Iris pigment epithelial cell (primary cell): ENCODE measurements at regions not wholly inside any gene's neighbourhood (a gene's known extent, or its start where the extent isn't known, plus 50 kb on each side); places are given as distances from the start of the nearest gene placed in this dataset.
"Not testable (repeated sequence)": the region's sequence is repeated elsewhere in the genome, so short reads cannot be mapped to it uniquely, and the experiment has no call there.

Experiments used
- DNase-seq: peaks from one replicate; pipeline ENCODE4 v3.0.0-alpha.2; 2011; ENCODE audit warnings: low read depth

- DNase-seq: no peak
These were observed 218.5 kb upstream of the CNTN3 start for GRCh38 chr3:74832925-74833324.

GRCh38 chr3:74830845-74831244 lies 216.4 kb upstream of the CNTN3 start:
- DNase-seq: not testable (repeated sequence)

GRCh38 chr3:74825404-74825803 lies 210.9 kb upstream of the CNTN3 start:
- DNase-seq: not testable (repeated sequence)

GRCh38 chr3:74824366-74824765 lies 209.9 kb upstream of the CNTN3 start:
- no peak for DNase-seq

GRCh38 chr3:74814181-74814580 lies 199.7 kb upstream of the CNTN3 start:
- DNase-seq: no peak

GRCh38 chr3:74812756-74813155 lies 198.3 kb upstream of the CNTN3 start:
- no peak for DNase-seq

GRCh38 chr3:74808506-74809275 lies 194.2 kb upstream of the CNTN3 start:
- DNase-seq: no peak

- no peak for DNase-seq
These were observed 187.5 kb upstream of the CNTN3 start for GRCh38 chr3:74801924-74802323.

GRCh38 chr3:74789111-74789510 lies 174.7 kb upstream of the CNTN3 start:
- no peak for DNase-seq

- no peak for DNase-seq
These were observed 172.6 kb upstream of the CNTN3 start for GRCh38 chr3:74787011-74787410.

GRCh38 chr3:74771401-74771800 lies 156.9 kb upstream of the CNTN3 start:
- no peak for DNase-seq

- no peak for DNase-seq
These were observed 153.6 kb upstream of the CNTN3 start for GRCh38 chr3:74768010-74768409.

- no peak for DNase-seq
These were observed 151.9 kb upstream of the CNTN3 start for GRCh38 chr3:74766405-74766804.

GRCh38 chr3:74763830-74764229 lies 149.4 kb upstream of the CNTN3 start:
- DNase-seq: no peak

- DNase-seq: no peak
These were observed 142.2 kb upstream of the CNTN3 start for GRCh38 chr3:74756674-74757073.

- no peak for DNase-seq
These were observed 137.8 kb upstream of the CNTN3 start for GRCh38 chr3:74752290-74752689.

- DNase-seq: no peak
These were observed 137.3 kb upstream of the CNTN3 start for GRCh38 chr3:74751775-74752174.

- DNase-seq: no peak
These were observed 136.4 kb upstream of the CNTN3 start for GRCh38 chr3:74750901-74751300.

GRCh38 chr3:74739242-74739641 lies 124.8 kb upstream of the CNTN3 start:
- DNase-seq: no peak

- DNase-seq: no peak
These were observed 107.8 kb upstream of the CNTN3 start for GRCh38 chr3:74722211-74722610.

GRCh38 chr3:74713977-74714376 lies 99.5 kb upstream of the CNTN3 start:
- no peak for DNase-seq

GRCh38 chr3:74711913-74712512 lies 97.6 kb upstream of the CNTN3 start:
- no peak for DNase-seq

GRCh38 chr3:74709951-74710350 lies 95.5 kb upstream of the CNTN3 start:
- no peak for DNase-seq
